ENCODE measurements at regions not wholly inside any gene's neighbourhood (a gene's known extent, or its start where the extent isn't known, plus 50 kb on each side); places are given as distances from the start of the nearest gene placed in this dataset.

DNA sequence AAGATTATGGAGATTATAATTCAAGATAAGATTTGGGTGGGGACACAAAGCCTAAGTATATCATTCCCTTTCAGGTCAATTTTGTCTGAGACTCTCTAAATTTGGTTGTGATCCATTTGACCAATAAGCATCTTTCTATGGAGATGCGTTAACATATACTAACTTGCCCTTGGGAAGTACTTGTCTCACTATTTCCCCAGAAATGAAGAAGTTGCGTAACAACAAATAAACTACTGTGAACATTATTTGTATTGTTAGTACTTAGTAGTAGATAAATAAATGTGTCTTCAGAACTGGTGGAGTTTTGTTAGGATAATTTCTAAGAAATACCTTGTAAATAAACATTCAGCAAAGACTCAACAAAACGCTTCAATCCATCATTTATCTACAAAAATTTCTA, 127.3 kb upstream of the LYZL2 start:
- TF ChIP-seq, protein P1, sequence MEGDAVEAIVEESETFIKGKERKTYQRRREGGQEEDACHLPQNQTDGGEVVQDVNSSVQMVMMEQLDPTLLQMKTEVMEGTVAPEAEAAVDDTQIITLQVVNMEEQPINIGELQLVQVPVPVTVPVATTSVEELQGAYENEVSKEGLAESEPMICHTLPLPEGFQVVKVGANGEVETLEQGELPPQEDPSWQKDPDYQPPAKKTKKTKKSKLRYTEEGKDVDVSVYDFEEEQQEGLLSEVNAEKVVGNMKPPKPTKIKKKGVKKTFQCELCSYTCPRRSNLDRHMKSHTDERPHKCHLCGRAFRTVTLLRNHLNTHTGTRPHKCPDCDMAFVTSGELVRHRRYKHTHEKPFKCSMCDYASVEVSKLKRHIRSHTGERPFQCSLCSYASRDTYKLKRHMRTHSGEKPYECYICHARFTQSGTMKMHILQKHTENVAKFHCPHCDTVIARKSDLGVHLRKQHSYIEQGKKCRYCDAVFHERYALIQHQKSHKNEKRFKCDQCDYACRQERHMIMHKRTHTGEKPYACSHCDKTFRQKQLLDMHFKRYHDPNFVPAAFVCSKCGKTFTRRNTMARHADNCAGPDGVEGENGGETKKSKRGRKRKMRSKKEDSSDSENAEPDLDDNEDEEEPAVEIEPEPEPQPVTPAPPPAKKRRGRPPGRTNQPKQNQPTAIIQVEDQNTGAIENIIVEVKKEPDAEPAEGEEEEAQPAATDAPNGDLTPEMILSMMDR (conservative IDR thresholded peaks at IDR 0.05; ENCODE audit: low read length): no peak
- no peak for TF ChIP-seq EZH2phosphoT487 (IDR thresholded peaks at IDR 0.05; ENCODE audit: borderline replicate concordance)
